MM.1S (cell line): ENCODE measurements at regions not wholly inside any gene's neighbourhood (a gene's known extent, or its start where the extent isn't known, plus 50 kb on each side); places are given as distances from the start of the nearest gene placed in this dataset.

ENCODE experiments used
- DNase-seq: peaks from one replicate; pipeline ENCODE4 v3.0.0-alpha.2; 2015
- H2AFZ ChIP-seq: fragments of 300-600 bp; sonication (generic); 2 replicates; pipeline ENCODE4 v1.6.0; 2016; ENCODE audit warnings: antibody characterized with exemption, low read length
- H3F3A ChIP-seq: fragments of 300-600 bp; sonication (generic); 2 replicates; pipeline ENCODE4 v1.6.1; 2016; ENCODE audit warnings: mild to moderate bottlenecking, antibody characterized with exemption, low read length, moderate library complexity, mixed read lengths; ENCODE audit not compliant: insufficient read depth
- H3K27ac ChIP-seq: fragments of 300-600 bp; sonication (generic); 2 replicates; pipeline ENCODE4 v1.5.1; 2016; ENCODE audit warnings: mild to moderate bottlenecking, low read length
- H3K27me3 ChIP-seq: fragments of 300-600 bp; sonication (generic); replicated peaks from 2 replicates; pipeline ENCODE4 v1.6.0; 2016; ENCODE audit warnings: low read length; ENCODE audit not compliant: insufficient read depth
- H3K36me3 ChIP-seq: fragments of 300-600 bp; sonication (generic); replicated peaks from 2 replicates; pipeline ENCODE4 v1.6.1; 2016; ENCODE audit warnings: mild to moderate bottlenecking, low read length, mixed read lengths; ENCODE audit not compliant: insufficient read depth
- H3K4me1 ChIP-seq: fragments of 300-600 bp; sonication (generic); 2 replicates; pipeline ENCODE4 v1.6.1; 2016; ENCODE audit warnings: low read length, mixed read lengths
- H3K4me2 ChIP-seq: fragments of 300-600 bp; sonication (generic); 2 replicates; pipeline ENCODE4 v1.6.0; 2016; ENCODE audit warnings: low read depth, low read length
- H3K4me3 ChIP-seq: fragments of 300-600 bp; sonication (generic); 2 replicates; pipeline ENCODE4 v1.5.1; 2016; ENCODE audit warnings: low read length, mixed read lengths
- H3K79me2 ChIP-seq: fragments of 300-600 bp; sonication (generic); 2 replicates; pipeline ENCODE4 v1.6.1; 2016; ENCODE audit warnings: mixed run types, low read length, mixed read lengths
- H3K9ac ChIP-seq: fragments of 300-600 bp; sonication (generic); 2 replicates; pipeline ENCODE4 v1.6.1; 2016; ENCODE audit warnings: low read length, mixed read lengths
- H3K9me2 ChIP-seq: fragments of 300-600 bp; sonication (generic); replicated peaks from 2 replicates; pipeline ENCODE4 v1.6.1; 2016; ENCODE audit warnings: mild to moderate bottlenecking, low read length, mixed read lengths; ENCODE audit not compliant: insufficient read depth
- H3K9me3 ChIP-seq: fragments of 300-600 bp; sonication (generic); replicated peaks from 2 replicates; pipeline ENCODE4 v1.6.1; 2016; ENCODE audit warnings: mild to moderate bottlenecking, low read length, mixed read lengths; ENCODE audit not compliant: insufficient read depth
- H4K20me1 ChIP-seq: fragments of 300-600 bp; sonication (generic); 2 replicates; pipeline ENCODE4 v1.6.1; 2016; ENCODE audit warnings: mild to moderate bottlenecking, low read length, moderate library complexity, mixed read lengths; ENCODE audit not compliant: insufficient read depth
- CTCF ChIP-seq: fragments of 300-600 bp; sonication (generic); IDR thresholded peaks from 2 replicates; pipeline ENCODE4 v1.5.1; 2016; ENCODE audit warnings: antibody characterized with exemption, low read length, mixed read lengths
- EZH2 ChIP-seq: fragments of 300-600 bp; sonication (generic); optimal IDR thresholded peaks from 2 replicates; pipeline ENCODE3; 2017; ENCODE audit warnings: low read depth, mild to moderate bottlenecking, antibody characterized with exemption, low read length, mixed read lengths
- EZH2phosphoT487 ChIP-seq: fragments of 300-600 bp; sonication (generic); IDR thresholded peaks from 2 replicates; pipeline ENCODE4 v1.6.1; 2018; ENCODE audit warnings: antibody characterized with exemption, low read length

GRCh38 chr4:97103252-97103651, 1040.0 kb downstream of the STPG2 start:
- Histone ChIP-seq H2AFZ (no peak overlapping the region), H3F3A (no peaks in the 10 kb centered on the region), H3K9me2 (no peaks in the 10 kb centered on the region), H3K36me3 (no peaks in the 10 kb centered on the region), H4K20me1 (no peaks in the 10 kb centered on the region), H3K79me2 (no peaks in the 10 kb centered on the region), H3K9ac (no peak overlapping the region), H3K4me1 (no peaks in the 10 kb centered on the region), H3K4me3 (no peak overlapping the region), H3K27ac (no peak overlapping the region), H3K9me3 (no peaks in the 10 kb centered on the region), H3K4me2 (no peak overlapping the region), H3K27me3 (no peaks in the 10 kb centered on the region)
- TF ChIP-seq EZH2 (no peak), EZH2phosphoT487 (no peak), CTCF (no peak)
- DNase-seq, result no peak

GRCh38 chr4:97104006-97104405, 1039.3 kb downstream of the STPG2 start:
- TF ChIP-seq CTCF, result no peak
- H3K9me3 ChIP-seq, result no peaks in the 10 kb centered on the region
- H3K9ac ChIP-seq, result no peak overlapping the region
- no peaks in the 10 kb centered on the region for H3K4me1 ChIP-seq
- no peaks in the 10 kb centered on the region for H3K36me3 ChIP-seq
- H3F3A ChIP-seq, result no peaks in the 10 kb centered on the region
- H3K4me3 ChIP-seq, result no peak overlapping the region
- no peak overlapping the region for H2AFZ ChIP-seq
- DNase-seq, result no peak
- H3K79me2 ChIP-seq, result no peaks in the 10 kb centered on the region
- no peak overlapping the region for H3K4me2 ChIP-seq
- H4K20me1 ChIP-seq, result no peaks in the 10 kb centered on the region
- H3K27me3 ChIP-seq, result no peaks in the 10 kb centered on the region
- H3K27ac ChIP-seq, result no peak overlapping the region
- H3K9me2 ChIP-seq, result no peaks in the 10 kb centered on the region

GRCh38 chr4:97104666-97105065, 1038.6 kb downstream of the STPG2 start:
- no peak for TF ChIP-seq EZH2phosphoT487
- TF ChIP-seq EZH2, result no peak
- TF ChIP-seq CTCF, result no peak
- no peaks in the 10 kb centered on the region for H3F3A ChIP-seq
- H3K27ac ChIP-seq, result no peak overlapping the region

More at GRCh38 chr4:97104666-97105065, 1038.6 kb downstream of the STPG2 start:
- Histone ChIP-seq H3K4me3 (no peak overlapping the region), H2AFZ (no peak overlapping the region), H3K27me3 (no peaks in the 10 kb centered on the region), H4K20me1 (no peaks in the 10 kb centered on the region), H3K9ac (no peak overlapping the region), H3K79me2 (no peaks in the 10 kb centered on the region), H3K36me3 (no peaks in the 10 kb centered on the region), H3K4me1 (no peaks in the 10 kb centered on the region), H3K4me2 (no peak overlapping the region), H3K9me2 (no peaks in the 10 kb centered on the region), H3K9me3 (no peaks in the 10 kb centered on the region)
- no peak for DNase-seq
